HFFc6 (cell line): ENCODE measurements at regions not wholly inside any gene's neighbourhood (a gene's known extent, or its start where the extent isn't known, plus 50 kb on each side); places are given as distances from the start of the nearest gene placed in this dataset.

Source experiments
- DNase-seq: peaks from one replicate; pipeline ENCODE4 v3.0.0-alpha.2; 2018
- H3K27ac Mint-ChIP-seq: 2 replicates; pipeline ENCODE4 v1.8.0; 2020; ENCODE audit warnings: mild to moderate bottlenecking, mixed read lengths
- H3K27me3 Mint-ChIP-seq: 2 replicates; pipeline ENCODE4 v1.8.0; 2021; ENCODE audit warnings: mild to moderate bottlenecking, moderate library complexity, mixed read lengths; ENCODE audit not compliant: insufficient read depth
- H3K36me3 Mint-ChIP-seq: 2 replicates; pipeline ENCODE4 v1.8.0; 2021; ENCODE audit warnings: low read depth, mixed read lengths
- H3K4me1 Mint-ChIP-seq: 2 replicates; pipeline ENCODE4 v1.8.0; 2020; ENCODE audit warnings: low read depth, mixed read lengths
- H3K4me3 Mint-ChIP-seq: 2 replicates; pipeline ENCODE4 v1.8.0; 2020; ENCODE audit warnings: mild to moderate bottlenecking, moderate library complexity, mixed read lengths
- H3K9me3 Mint-ChIP-seq: 2 replicates; pipeline ENCODE4 v1.8.0; 2020; ENCODE audit warnings: mild to moderate bottlenecking, mixed read lengths
- CTCF ChIP-seq: fragments of 200-600 bp; sonication (generic); IDR thresholded peaks from 2 replicates; pipeline ENCODE4 v1.5.0; 2021; ENCODE audit warnings: antibody characterized with exemption, mild to moderate bottlenecking

DNA sequence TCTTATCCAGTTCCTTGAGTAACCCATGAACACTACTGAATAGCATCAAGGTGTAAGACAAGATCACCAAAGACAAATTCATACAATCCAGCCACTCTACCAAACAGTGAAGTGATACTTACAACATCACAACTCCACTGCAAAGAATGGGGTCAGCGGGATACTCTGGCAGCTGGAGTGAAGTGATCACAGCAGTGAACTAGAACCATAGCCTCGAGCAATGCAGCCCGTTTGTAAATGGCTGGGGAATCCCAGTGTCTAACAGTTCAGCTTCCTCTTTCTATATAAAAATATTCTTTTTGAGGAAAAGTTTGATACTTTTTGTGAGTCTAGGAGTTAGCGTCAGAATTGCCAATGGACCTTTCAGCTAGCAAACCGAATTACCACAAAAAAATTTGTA, 515.2 kb downstream of the ZNF608 start:
- H3K4me1 Mint-ChIP-seq: no peaks in the 10 kb centered on the region
- H3K9me3 Mint-ChIP-seq: peaks cover 11% of the 10 kb centered on the region
- H3K27me3 Mint-ChIP-seq: no peaks in the 10 kb centered on the region; the same call in 1 of the 2 replicates
- no peak for TF ChIP-seq CTCF
- H3K36me3 Mint-ChIP-seq: no peaks in the 10 kb centered on the region
- no peak overlapping the region for H3K27ac Mint-ChIP-seq
- DNase-seq: no peak
- no peak overlapping the region for H3K4me3 Mint-ChIP-seq

GRCh38 chr5:124230456-124230855, 516.0 kb downstream of the ZNF608 start:
- Mint-ChIP-seq H3K4me3 (no peak overlapping the region), H3K9me3 (peaks cover 11% of the 10 kb centered on the region), H3K27ac (no peak overlapping the region), H3K4me1 (no peaks in the 10 kb centered on the region), H3K27me3 (no peaks in the 10 kb centered on the region; the same call in 1 of the 2 replicates), H3K36me3 (no peaks in the 10 kb centered on the region)
- no peak for TF ChIP-seq CTCF
- DNase-seq: no peak

DNA sequence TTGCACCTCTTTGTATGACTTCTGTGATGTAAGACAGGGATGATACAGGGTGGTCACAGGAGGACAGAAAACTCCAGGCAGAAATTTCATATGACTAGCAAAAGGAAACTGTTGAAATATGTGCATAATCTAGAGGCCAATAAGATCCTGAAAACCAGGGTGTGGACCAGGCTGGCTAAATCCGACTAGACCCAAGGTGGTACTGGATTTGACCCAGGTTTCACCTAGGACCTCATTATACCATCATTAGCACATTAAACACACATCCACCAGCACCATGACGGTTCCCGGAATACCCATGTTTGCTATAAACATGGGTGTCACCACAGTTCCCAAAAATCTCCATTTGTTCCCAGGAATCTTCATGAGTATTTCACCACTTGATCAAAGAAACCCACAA, 517.1 kb downstream of the ZNF608 start:
- Mint-ChIP-seq H3K9me3 (peaks cover 11% of the 10 kb centered on the region), H3K36me3 (no peaks in the 10 kb centered on the region), H3K4me1 (no peaks in the 10 kb centered on the region), H3K27ac (no peak overlapping the region), H3K4me3 (no peak overlapping the region), H3K27me3 (no peaks in the 10 kb centered on the region)
- TF ChIP-seq CTCF: no peak
- DNase-seq: no peak

GRCh38 chr5:124227914-124228313, 518.5 kb downstream of the ZNF608 start:
- H3K27me3 Mint-ChIP-seq: no peaks in the 10 kb centered on the region
- no peak overlapping the region for H3K27ac Mint-ChIP-seq
- TF ChIP-seq CTCF: no peak
- H3K36me3 Mint-ChIP-seq: no peaks in the 10 kb centered on the region
- no peak overlapping the region for H3K4me3 Mint-ChIP-seq
- H3K4me1 Mint-ChIP-seq: no peaks in the 10 kb centered on the region
- no peak for DNase-seq
- peaks cover 11% of the 10 kb centered on the region for H3K9me3 Mint-ChIP-seq

GRCh38 chr5:124220418-124220817, 526.0 kb downstream of the ZNF608 start:
- H3K4me3 Mint-ChIP-seq: no peak overlapping the region
- 0 out of 2 replicates have a peak, but pooled peaks cover 4% of the 10 kb centered on the region for H3K36me3 Mint-ChIP-seq

More at GRCh38 chr5:124220418-124220817, 526.0 kb downstream of the ZNF608 start:
- Mint-ChIP-seq H3K27ac (no peak overlapping the region), H3K9me3 (peaks cover 5% of the 10 kb centered on the region), H3K4me1 (no peaks in the 10 kb centered on the region), H3K27me3 (no peaks in the 10 kb centered on the region)
- DNase-seq: no peak
- no peak for TF ChIP-seq CTCF
